BE2C (cell line): ENCODE measurements at regions not wholly inside any gene's neighbourhood (a gene's known extent, or its start where the extent isn't known, plus 50 kb on each side); places are given as distances from the start of the nearest gene placed in this dataset.
A peak's percentile ranks its signal among the peaks of the same experiment; 100 is the strongest.

Experiments
- DNase-seq: peaks from one replicate; pipeline ENCODE4 v3.0.0-alpha.2; 2020
- H3K27me3 ChIP-seq: fragments of 250-450 bp; sonication (Bioruptor Pico); 2 replicates; pipeline ENCODE4 v1.5.1; 2020; ENCODE audit warnings: mild to moderate bottlenecking
- H3K36me3 ChIP-seq: fragments of 250-450 bp; sonication (Bioruptor Pico); 2 replicates; pipeline ENCODE4 v1.5.1; 2020; ENCODE audit warnings: mild to moderate bottlenecking
- H3K4me1 ChIP-seq: fragments of 250-450 bp; sonication (Bioruptor Pico); 2 replicates; pipeline ENCODE4 v1.5.1; 2020
- H3K4me3 ChIP-seq: 2 replicates; pipeline ENCODE4 v1.5.1; 2011; ENCODE audit warnings: low read depth, low read length
- H3K9me3 ChIP-seq: fragments of 250-450 bp; sonication (Bioruptor Pico); 2 replicates; pipeline ENCODE4 v1.5.1; 2020
- TF ChIP-seq, protein P1 (sequence below): IDR thresholded peaks from 2 replicates; pipeline ENCODE4 v1.5.1; 2012; ENCODE audit warnings: mild to moderate bottlenecking, low read depth, low read length

GRCh38 chr20:24102749-24103333 lies 114.3 kb upstream of the GGTLC1 start:
- H3K4me1 ChIP-seq, result no peaks in the 10 kb centered on the region
- H3K9me3 ChIP-seq, result no peaks in the 10 kb centered on the region
- no peak for DNase-seq
- TF ChIP-seq, protein P1, sequence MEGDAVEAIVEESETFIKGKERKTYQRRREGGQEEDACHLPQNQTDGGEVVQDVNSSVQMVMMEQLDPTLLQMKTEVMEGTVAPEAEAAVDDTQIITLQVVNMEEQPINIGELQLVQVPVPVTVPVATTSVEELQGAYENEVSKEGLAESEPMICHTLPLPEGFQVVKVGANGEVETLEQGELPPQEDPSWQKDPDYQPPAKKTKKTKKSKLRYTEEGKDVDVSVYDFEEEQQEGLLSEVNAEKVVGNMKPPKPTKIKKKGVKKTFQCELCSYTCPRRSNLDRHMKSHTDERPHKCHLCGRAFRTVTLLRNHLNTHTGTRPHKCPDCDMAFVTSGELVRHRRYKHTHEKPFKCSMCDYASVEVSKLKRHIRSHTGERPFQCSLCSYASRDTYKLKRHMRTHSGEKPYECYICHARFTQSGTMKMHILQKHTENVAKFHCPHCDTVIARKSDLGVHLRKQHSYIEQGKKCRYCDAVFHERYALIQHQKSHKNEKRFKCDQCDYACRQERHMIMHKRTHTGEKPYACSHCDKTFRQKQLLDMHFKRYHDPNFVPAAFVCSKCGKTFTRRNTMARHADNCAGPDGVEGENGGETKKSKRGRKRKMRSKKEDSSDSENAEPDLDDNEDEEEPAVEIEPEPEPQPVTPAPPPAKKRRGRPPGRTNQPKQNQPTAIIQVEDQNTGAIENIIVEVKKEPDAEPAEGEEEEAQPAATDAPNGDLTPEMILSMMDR, result no peak
- H3K27me3 ChIP-seq, result no peaks in the 10 kb centered on the region
- H3K36me3 ChIP-seq, result no peaks in the 10 kb centered on the region
- no peak overlapping the region for H3K4me3 ChIP-seq

DNA sequence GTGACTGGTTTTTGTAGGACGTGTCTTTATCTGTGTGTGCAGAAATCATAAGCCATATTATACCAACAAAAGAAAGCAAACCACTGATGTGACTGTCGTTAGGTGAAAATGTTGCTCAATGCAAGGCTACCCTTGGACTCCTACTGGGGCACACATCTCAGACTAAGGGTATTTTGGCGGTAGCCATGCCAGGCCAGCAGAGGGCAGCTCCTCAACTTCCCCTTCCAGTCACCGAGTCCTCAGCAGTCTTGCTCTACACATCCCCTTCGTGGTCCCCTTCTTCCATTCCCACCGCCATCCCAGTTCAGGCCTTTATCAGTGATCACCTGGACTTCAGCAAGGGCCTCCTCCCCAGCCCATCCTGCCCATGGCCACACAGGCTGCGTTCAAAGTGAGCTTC lies 113.7 kb upstream of the GGTLC1 start:
- Histone ChIP-seq H3K4me3 (no peak overlapping the region), H3K9me3 (no peaks in the 10 kb centered on the region), H3K4me1 (no peaks in the 10 kb centered on the region), H3K36me3 (no peaks in the 10 kb centered on the region), H3K27me3 (no peaks in the 10 kb centered on the region)
- TF ChIP-seq, protein P1, result peak; percentile 51
- DNase-seq, result no peak

DNA sequence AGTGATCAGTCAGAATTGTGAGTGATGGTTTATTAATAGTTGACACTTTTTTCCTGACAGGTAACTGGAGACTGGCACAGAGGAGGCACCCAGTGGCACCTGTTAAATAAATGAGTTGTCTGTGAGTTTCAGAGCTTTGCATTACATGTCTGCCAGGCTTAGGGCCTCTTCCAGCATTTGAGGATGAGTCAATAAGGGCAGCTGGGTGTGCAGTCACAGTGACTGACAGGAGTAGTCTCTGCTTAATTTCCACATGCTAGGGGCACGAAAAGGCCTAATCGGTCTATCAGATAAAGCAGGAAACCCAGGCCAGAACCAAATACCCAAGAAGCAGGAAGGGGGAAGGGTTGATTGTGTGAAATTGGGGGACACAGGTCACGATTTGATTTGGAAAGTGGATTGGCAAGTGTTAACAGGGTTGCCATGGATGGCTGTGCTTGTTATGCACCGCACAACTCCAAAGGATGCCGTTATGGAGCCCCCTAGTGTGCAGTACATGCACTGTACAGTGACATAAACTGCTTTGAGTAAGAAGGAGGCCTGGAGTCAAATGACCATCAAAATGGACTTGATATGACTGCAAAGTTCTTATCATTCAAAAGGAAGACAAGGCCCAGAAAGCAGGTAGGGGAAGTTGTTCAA lies 111.9 kb upstream of the GGTLC1 start:
- TF ChIP-seq, protein P1, result peak; percentile 90
- H3K36me3 ChIP-seq, result no peaks in the 10 kb centered on the region
- no peak overlapping the region for H3K4me3 ChIP-seq
- no peaks in the 10 kb centered on the region for H3K4me1 ChIP-seq
- peak; percentile 55 for DNase-seq
- H3K9me3 ChIP-seq, result no peaks in the 10 kb centered on the region
- no peaks in the 10 kb centered on the region for H3K27me3 ChIP-seq

- Histone ChIP-seq H3K4me3 (no peak overlapping the region), H3K4me1 (no peaks in the 10 kb centered on the region), H3K9me3 (no peaks in the 10 kb centered on the region), H3K27me3 (no peaks in the 10 kb centered on the region), H3K36me3 (no peaks in the 10 kb centered on the region)
- TF ChIP-seq, protein P1, result no peak
- DNase-seq, result no peak
Observed at GRCh38 chr20:24098886-24099285, 110.3 kb upstream of the GGTLC1 start.

DNA sequence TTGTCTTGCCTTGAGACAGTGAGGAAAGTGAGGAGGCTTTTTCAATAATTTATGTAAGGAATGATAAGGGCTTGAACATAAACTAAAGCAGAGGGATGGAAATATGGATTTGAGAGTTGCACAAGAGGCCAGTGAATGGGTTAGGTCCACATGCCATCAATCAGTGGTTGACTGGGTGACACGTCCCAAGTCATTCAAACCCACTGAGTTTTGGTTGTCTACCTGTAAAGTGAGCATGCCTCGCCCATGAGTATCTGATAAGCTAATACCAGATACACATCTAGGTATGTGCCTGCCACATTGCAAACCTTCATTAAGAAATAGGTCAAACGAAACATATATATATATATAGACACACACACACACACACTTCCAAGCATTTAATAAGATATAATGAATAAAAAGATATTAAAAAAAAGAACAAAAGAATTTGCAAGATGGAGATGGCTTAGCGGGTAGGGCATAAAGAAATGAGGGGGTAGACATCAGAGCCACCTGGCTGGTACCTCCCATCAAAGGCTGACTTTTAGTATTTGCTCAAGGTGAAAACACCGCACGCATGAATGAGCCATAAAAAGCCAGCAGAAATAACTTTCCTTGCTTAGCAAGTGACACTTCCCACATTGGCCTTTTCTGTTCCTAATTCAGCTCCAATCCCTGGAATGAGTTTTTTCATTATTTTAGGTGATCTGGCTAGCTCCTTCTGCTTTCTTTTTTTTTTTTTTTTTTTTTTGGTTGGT lies 109.1 kb upstream of the GGTLC1 start:
- TF ChIP-seq, protein P1, result no peak
- Histone ChIP-seq H3K4me1 (no peaks in the 10 kb centered on the region), H3K4me3 (no peak overlapping the region), H3K9me3 (no peaks in the 10 kb centered on the region), H3K36me3 (no peaks in the 10 kb centered on the region), H3K27me3 (no peaks in the 10 kb centered on the region)
- no peak for DNase-seq
